Activated CD8-positive, alpha-beta T cell treated with anti-CD3 and anti-CD28 coated beads for 36 hours (primary cell): ENCODE measurements at regions not wholly inside any gene's neighbourhood (a gene's known extent, or its start where the extent isn't known, plus 50 kb on each side); places are given as distances from the start of the nearest gene placed in this dataset.

Source experiments
- ATAC-seq: fragments of 200-7000 bp; cut with Tn5 transposase; one replicate; pipeline ENCODE4 v1.10.0; 2021; ENCODE audit warnings: mild to moderate bottlenecking, moderate library complexity
- CTCF ChIA-PET: fragments of 350-600 bp; sonication (Branson Sonifier 250); formaldehyde crosslinking; loops from one replicate; lab custom pipeline; 2021; ENCODE audit warnings: antibody characterized with exemption; lab: Charles Lee
- POLR2A ChIA-PET: fragments of 350-600 bp; sonication (Branson Sonifier 250); formaldehyde crosslinking; loops from one replicate; lab custom pipeline; 2021; ENCODE audit warnings: antibody characterized with exemption; lab: Charles Lee
- DNase-seq: peaks from one replicate; pipeline ENCODE4 v3.0.0-alpha.2; 2020
- H3K27ac Mint-ChIP-seq: one replicate; pipeline ENCODE4 v1.8.0; 2021; ENCODE audit warnings: mild to moderate bottlenecking, mixed read lengths
- H3K27me3 Mint-ChIP-seq: one replicate; pipeline ENCODE4 v1.8.0; 2021; ENCODE audit warnings: mixed read lengths
- H3K36me3 Mint-ChIP-seq: one replicate; pipeline ENCODE4 v1.8.0; 2021; ENCODE audit warnings: low read depth, mixed read lengths
- H3K4me1 Mint-ChIP-seq: one replicate; pipeline ENCODE4 v1.8.0; 2021; ENCODE audit warnings: low read depth, mixed read lengths
- H3K4me3 Mint-ChIP-seq: one replicate; pipeline ENCODE4 v1.8.0; 2021; ENCODE audit warnings: mild to moderate bottlenecking, moderate library complexity, mixed read lengths
- H3K9me3 Mint-ChIP-seq: one replicate; pipeline ENCODE4 v1.8.0; 2021; ENCODE audit warnings: mixed read lengths
- CTCF ChIP-seq: fragments of 200-600 bp; IDR thresholded peaks from one replicate; pipeline ENCODE4 v1.8.0; 2022; ENCODE audit warnings: antibody characterized with exemption, mild to moderate bottlenecking
- intact Hi-C: fragments of 100-400 bp; cut with micrococcal nuclease; formaldehyde crosslinking; loops from one replicate; pipeline ENCODE4 v1.10.0; 2022

- intact Hi-C loops: no loop called here
- H3K4me3 Mint-ChIP-seq: no peak overlapping the region
- ChIA-PET POLR2A (no interaction called here), CTCF (no interaction called here)
- H3K27me3 Mint-ChIP-seq: no peaks in the 10 kb centered on the region
- no peaks in the 10 kb centered on the region for H3K4me1 Mint-ChIP-seq
- no peaks in the 10 kb centered on the region for H3K36me3 Mint-ChIP-seq
- ATAC-seq: no peak
- no peak overlapping the region for H3K27ac Mint-ChIP-seq
- DNase-seq: no peak
- peaks cover 5% of the 10 kb centered on the region for H3K9me3 Mint-ChIP-seq
- no peak for TF ChIP-seq CTCF
Observed at GRCh38 chr5:106142116-106142515, 1528.6 kb downstream of the EFNA5 start.

GRCh38 chr5:106140101-106140500, 1530.6 kb downstream of the EFNA5 start:
- no peak for TF ChIP-seq CTCF
- peaks cover 1% of the 10 kb centered on the region for H3K9me3 Mint-ChIP-seq
- H3K27me3 Mint-ChIP-seq: no peaks in the 10 kb centered on the region
- intact Hi-C loops: no loop called here
- H3K4me3 Mint-ChIP-seq: no peak overlapping the region
- no peak overlapping the region for H3K27ac Mint-ChIP-seq
- DNase-seq: no peak
- ATAC-seq: no peak
- CTCF ChIA-PET: no interaction called here
- H3K4me1 Mint-ChIP-seq: no peaks in the 10 kb centered on the region
- H3K36me3 Mint-ChIP-seq: no peaks in the 10 kb centered on the region
- POLR2A ChIA-PET: no interaction called here

- Mint-ChIP-seq H3K27me3 (no peaks in the 10 kb centered on the region), H3K4me1 (no peaks in the 10 kb centered on the region), H3K36me3 (no peaks in the 10 kb centered on the region), H3K27ac (no peak overlapping the region), H3K4me3 (no peak overlapping the region), H3K9me3 (peaks cover 4% of the 10 kb centered on the region)
- ChIA-PET POLR2A (interaction anchor here (0.6 kb wide), 1 partner anchor 277 kb away, joined by 3 read pairs; no protein-coding TSS in a partner anchor), CTCF (no interaction called here)
- TF ChIP-seq CTCF: no peak
- DNase-seq (no peak), ATAC-seq (no peak)
- intact Hi-C loops: no loop called here
Observed at GRCh38 chr5:106136061-106136460, 1534.7 kb downstream of the EFNA5 start.

GRCh38 chr5:106135473-106135872, 1535.3 kb downstream of the EFNA5 start:
- intact Hi-C loops: no loop called here
- Mint-ChIP-seq H3K27ac (no peak overlapping the region), H3K36me3 (no peaks in the 10 kb centered on the region), H3K27me3 (no peaks in the 10 kb centered on the region), H3K4me1 (no peaks in the 10 kb centered on the region), H3K4me3 (no peak overlapping the region), H3K9me3 (peaks cover 4% of the 10 kb centered on the region)
- TF ChIP-seq CTCF: no peak
- ChIA-PET CTCF (no interaction called here), POLR2A (no interaction called here)
- DNase-seq (no peak), ATAC-seq (no peak)

GRCh38 chr5:106134549-106134948, 1536.2 kb downstream of the EFNA5 start:
- ChIA-PET POLR2A (no interaction called here), CTCF (no interaction called here)
- no peak for TF ChIP-seq CTCF
- Mint-ChIP-seq H3K36me3 (no peaks in the 10 kb centered on the region), H3K9me3 (peaks cover 4% of the 10 kb centered on the region), H3K27me3 (no peaks in the 10 kb centered on the region), H3K4me3 (no peak overlapping the region), H3K27ac (no peak overlapping the region), H3K4me1 (no peaks in the 10 kb centered on the region)
- no peak for ATAC-seq
- intact Hi-C loops: no loop called here
- DNase-seq: no peak
